GM23338 (cell line): ENCODE measurements at regions not wholly inside any gene's neighbourhood (a gene's known extent, or its start where the extent isn't known, plus 50 kb on each side); places are given as distances from the start of the nearest gene placed in this dataset.

Experiments
- ATAC-seq: fragments of 200-7000 bp; cut with Tn5 transposase; 3 replicates; pipeline ENCODE4 v1.9.1; 2020
- DNase-seq: peaks from one replicate; pipeline ENCODE4 v3.0.0-alpha.2; 2015; ENCODE audit warnings: low spot score
- H2AFZ ChIP-seq: fragments of 200-600 bp; sonication (generic); 2 replicates; pipeline ENCODE4 v1.8.0; 2016; ENCODE audit warnings: antibody characterized with exemption, mild to moderate bottlenecking, moderate library complexity
- H3F3A ChIP-seq: fragments of 200-600 bp; sonication (generic); replicated peaks from 2 replicates; pipeline ENCODE4 v1.8.0; 2017; ENCODE audit warnings: antibody characterized with exemption, mixed run types, low read depth
- H3K27ac ChIP-seq: fragments of 200-600 bp; sonication (generic); 2 replicates; pipeline ENCODE4 v1.6.1; 2016; ENCODE audit warnings: low read depth
- H3K27me3 ChIP-seq: fragments of 200-600 bp; sonication (generic); 2 replicates; pipeline ENCODE4 v1.8.0; 2016; ENCODE audit warnings: mild to moderate bottlenecking, mixed run types, moderate library complexity; ENCODE audit not compliant: insufficient read depth
- H3K36me3 ChIP-seq: fragments of 200-600 bp; sonication (generic); 2 replicates; pipeline ENCODE4 v1.8.0; 2016; ENCODE audit warnings: mild to moderate bottlenecking; ENCODE audit not compliant: insufficient read depth
- H3K4me1 ChIP-seq: fragments of 200-600 bp; sonication (generic); 2 replicates; pipeline ENCODE4 v1.8.0; 2016; ENCODE audit warnings: mild to moderate bottlenecking, moderate library complexity; ENCODE audit not compliant: insufficient read depth
- H3K4me2 ChIP-seq: fragments of 200-600 bp; sonication (generic); 2 replicates; pipeline ENCODE4 v1.7.1; 2017; ENCODE audit warnings: mixed run types
- H3K4me3 ChIP-seq: fragments of 200-600 bp; sonication (generic); 2 replicates; pipeline ENCODE4 v1.6.1; 2016; ENCODE audit warnings: mixed run types
- H3K79me2 ChIP-seq: fragments of 200-600 bp; sonication (generic); replicated peaks from 2 replicates; pipeline ENCODE4 v1.8.0; 2017; ENCODE audit warnings: mild to moderate bottlenecking; ENCODE audit not compliant: insufficient read depth
- H3K9me2 ChIP-seq: fragments of 200-600 bp; sonication (generic); 2 replicates; pipeline ENCODE4 v1.8.0; 2017; ENCODE audit not compliant: insufficient read depth
- H4K20me1 ChIP-seq: fragments of 200-600 bp; sonication (generic); replicated peaks from 2 replicates; pipeline ENCODE4 v1.8.0; 2017; ENCODE audit warnings: mild to moderate bottlenecking; ENCODE audit not compliant: insufficient read depth
- H3K27ac Mint-ChIP-seq: 2 replicates; pipeline ENCODE4 v1.8.0; 2020; ENCODE audit warnings: inconsistent platforms, mild to moderate bottlenecking, moderate library complexity, mixed read lengths
- H3K27me3 Mint-ChIP-seq: 3 replicates; pipeline ENCODE4 v1.8.0; 2022; ENCODE audit warnings: low read depth, mild to moderate bottlenecking, moderate library complexity, mixed read lengths, inconsistent platforms; ENCODE audit not compliant: insufficient read depth, poor library complexity
- H3K36me3 Mint-ChIP-seq: 3 replicates; pipeline ENCODE4 v1.8.0; 2021; ENCODE audit warnings: low read depth, mild to moderate bottlenecking, inconsistent platforms, moderate library complexity, mixed read lengths
- H3K4me1 Mint-ChIP-seq: 3 replicates; pipeline ENCODE4 v1.8.0; 2020; ENCODE audit warnings: mild to moderate bottlenecking, inconsistent platforms, mixed read lengths
- H3K4me3 Mint-ChIP-seq: 3 replicates; pipeline ENCODE4 v1.8.0; 2021; ENCODE audit warnings: moderate library complexity, mild to moderate bottlenecking, inconsistent platforms, mixed read lengths
- H3K9me3 Mint-ChIP-seq: 3 replicates; pipeline ENCODE4 v1.8.0; 2020; ENCODE audit warnings: moderate library complexity, mild to moderate bottlenecking, inconsistent platforms, mixed read lengths
- CREB1 ChIP-seq: fragments of 250-450 bp; sonication (Bioruptor Pico); IDR thresholded peaks from 2 replicates; pipeline ENCODE4 v1.5.0; 2020; ENCODE audit warnings: low read depth, mild to moderate bottlenecking, moderate library complexity
- CTCF ChIP-seq, 2 experiments: fragments of 200-600 bp in 1 of 2; sonication (generic) in 1 of 2; conservative IDR thresholded peaks; 2 replicates each; pipeline versions ENCODE4 v1.5.1 to v1.6.1; 2016 to 2017; ENCODE audit warnings: antibody characterized with exemption in 2 of 2, low read depth in 2 of 2, mild to moderate bottlenecking in 2 of 2, moderate library complexity in 1 of 2
- EZH2 ChIP-seq: fragments of 200-600 bp; sonication (generic); IDR thresholded peaks from one replicate; pipeline ENCODE4 v1.8.0; 2017; ENCODE audit warnings: antibody characterized with exemption, mild to moderate bottlenecking, low read depth; ENCODE audit not compliant: unreplicated experiment
- JUNB ChIP-seq: IDR thresholded peaks from one replicate; pipeline ENCODE4 v1.6.1; 2016; ENCODE audit warnings: antibody characterized with exemption; ENCODE audit not compliant: unreplicated experiment
- NANOG ChIP-seq: IDR thresholded peaks from 2 replicates; pipeline ENCODE4 v1.6.1; 2016; ENCODE audit warnings: antibody characterized with exemption, borderline replicate concordance
- POLR2AphosphoS5 ChIP-seq: IDR thresholded peaks from 2 replicates; pipeline ENCODE4 v1.6.1; 2016; ENCODE audit warnings: antibody characterized with exemption, low read depth
- STAT1 ChIP-seq: IDR thresholded peaks from one replicate; pipeline ENCODE4 v1.6.1; 2016; ENCODE audit warnings: antibody characterized with exemption; ENCODE audit not compliant: unreplicated experiment
- ZNF114 ChIP-seq: fragments of 250-450 bp; sonication (Bioruptor Pico); IDR thresholded peaks from 2 replicates; pipeline ENCODE4 v1.5.0; 2020; ENCODE audit warnings: mild to moderate bottlenecking, moderate library complexity
- ZNF331 ChIP-seq: fragments of 250-450 bp; sonication (Bioruptor Pico); IDR thresholded peaks from 2 replicates; pipeline ENCODE4 v1.5.0; 2020; ENCODE audit warnings: low read depth, mild to moderate bottlenecking, moderate library complexity
- ZNF462 ChIP-seq: fragments of 250-450 bp; sonication (Bioruptor Pico); IDR thresholded peaks from 2 replicates; pipeline ENCODE4 v1.5.0; 2020; ENCODE audit warnings: mild to moderate bottlenecking, moderate library complexity
- TF ChIP-seq, protein P1 (sequence below): IDR thresholded peaks from one replicate; pipeline ENCODE4 v1.6.1; 2018; ENCODE audit warnings: antibody characterized with exemption; ENCODE audit not compliant: unreplicated experiment
- TF ChIP-seq, protein P2 (sequence below): IDR thresholded peaks from 2 replicates; pipeline ENCODE4 v1.6.1; 2016; ENCODE audit warnings: antibody characterized with exemption

GRCh38 chr10:10397906-10398305, 619.8 kb upstream of the CELF2 start:
- H3K4me2 ChIP-seq: no peak overlapping the region
- DNase-seq (no peak), ATAC-seq (no peak)
- no peak overlapping the region for H3K4me3 Mint-ChIP-seq
- H3K36me3 Mint-ChIP-seq: 0 out of 3 replicates have a peak, but pooled peaks cover 2% of the 10 kb centered on the region
- H3K27ac ChIP-seq: no peak overlapping the region
- H3K4me3 ChIP-seq: no peak overlapping the region
- no peaks in the 10 kb centered on the region for H3K27me3 Mint-ChIP-seq
- no peak for TF ChIP-seq CTCF (conservative IDR thresholded peaks at IDR 0.05; ENCODE audit: low read depth in 2 of 2)
- TF ChIP-seq, protein P1, sequence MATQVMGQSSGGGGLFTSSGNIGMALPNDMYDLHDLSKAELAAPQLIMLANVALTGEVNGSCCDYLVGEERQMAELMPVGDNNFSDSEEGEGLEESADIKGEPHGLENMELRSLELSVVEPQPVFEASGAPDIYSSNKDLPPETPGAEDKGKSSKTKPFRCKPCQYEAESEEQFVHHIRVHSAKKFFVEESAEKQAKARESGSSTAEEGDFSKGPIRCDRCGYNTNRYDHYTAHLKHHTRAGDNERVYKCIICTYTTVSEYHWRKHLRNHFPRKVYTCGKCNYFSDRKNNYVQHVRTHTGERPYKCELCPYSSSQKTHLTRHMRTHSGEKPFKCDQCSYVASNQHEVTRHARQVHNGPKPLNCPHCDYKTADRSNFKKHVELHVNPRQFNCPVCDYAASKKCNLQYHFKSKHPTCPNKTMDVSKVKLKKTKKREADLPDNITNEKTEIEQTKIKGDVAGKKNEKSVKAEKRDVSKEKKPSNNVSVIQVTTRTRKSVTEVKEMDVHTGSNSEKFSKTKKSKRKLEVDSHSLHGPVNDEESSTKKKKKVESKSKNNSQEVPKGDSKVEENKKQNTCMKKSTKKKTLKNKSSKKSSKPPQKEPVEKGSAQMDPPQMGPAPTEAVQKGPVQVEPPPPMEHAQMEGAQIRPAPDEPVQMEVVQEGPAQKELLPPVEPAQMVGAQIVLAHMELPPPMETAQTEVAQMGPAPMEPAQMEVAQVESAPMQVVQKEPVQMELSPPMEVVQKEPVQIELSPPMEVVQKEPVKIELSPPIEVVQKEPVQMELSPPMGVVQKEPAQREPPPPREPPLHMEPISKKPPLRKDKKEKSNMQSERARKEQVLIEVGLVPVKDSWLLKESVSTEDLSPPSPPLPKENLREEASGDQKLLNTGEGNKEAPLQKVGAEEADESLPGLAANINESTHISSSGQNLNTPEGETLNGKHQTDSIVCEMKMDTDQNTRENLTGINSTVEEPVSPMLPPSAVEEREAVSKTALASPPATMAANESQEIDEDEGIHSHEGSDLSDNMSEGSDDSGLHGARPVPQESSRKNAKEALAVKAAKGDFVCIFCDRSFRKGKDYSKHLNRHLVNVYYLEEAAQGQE: no peak
- TF ChIP-seq ZNF462 (CRISPR knock-in tag): no peak
- TF ChIP-seq, protein P2, sequence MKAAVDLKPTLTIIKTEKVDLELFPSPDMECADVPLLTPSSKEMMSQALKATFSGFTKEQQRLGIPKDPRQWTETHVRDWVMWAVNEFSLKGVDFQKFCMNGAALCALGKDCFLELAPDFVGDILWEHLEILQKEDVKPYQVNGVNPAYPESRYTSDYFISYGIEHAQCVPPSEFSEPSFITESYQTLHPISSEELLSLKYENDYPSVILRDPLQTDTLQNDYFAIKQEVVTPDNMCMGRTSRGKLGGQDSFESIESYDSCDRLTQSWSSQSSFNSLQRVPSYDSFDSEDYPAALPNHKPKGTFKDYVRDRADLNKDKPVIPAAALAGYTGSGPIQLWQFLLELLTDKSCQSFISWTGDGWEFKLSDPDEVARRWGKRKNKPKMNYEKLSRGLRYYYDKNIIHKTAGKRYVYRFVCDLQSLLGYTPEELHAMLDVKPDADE: no peak
- TF ChIP-seq ZNF331 (CRISPR knock-in tag): no peak
- TF ChIP-seq NANOG: no peak
- no peak for TF ChIP-seq JUNB
- TF ChIP-seq STAT1: no peak
- TF ChIP-seq EZH2: no peak
- no peak for TF ChIP-seq ZNF114 (CRISPR knock-in tag)
- TF ChIP-seq POLR2AphosphoS5: no peak
- no peak for TF ChIP-seq CREB1 (CRISPR knock-in tag)
- H3K9me2 ChIP-seq: 0 out of 2 replicates have a peak, but pooled peaks cover 12% of the 10 kb centered on the region
- no peaks in the 10 kb centered on the region for H3K4me1 ChIP-seq
- no peaks in the 10 kb centered on the region for H4K20me1 ChIP-seq
- no peaks in the 10 kb centered on the region for H3K36me3 ChIP-seq
- H3F3A ChIP-seq: no peaks in the 10 kb centered on the region
- no peaks in the 10 kb centered on the region for H3K79me2 ChIP-seq
- H3K4me1 Mint-ChIP-seq: no peaks in the 10 kb centered on the region
- no peak overlapping the region for H3K27ac Mint-ChIP-seq
- peaks cover 6% of the 10 kb centered on the region for H3K9me3 Mint-ChIP-seq
- no peaks in the 10 kb centered on the region for H3K27me3 ChIP-seq
- no peak overlapping the region for H2AFZ ChIP-seq
